H1 (cell line): ENCODE measurements at regions not wholly inside any gene's neighbourhood (a gene's known extent, or its start where the extent isn't known, plus 50 kb on each side); places are given as distances from the start of the nearest gene placed in this dataset.

Source experiments
- ATF2 ChIP-seq: IDR thresholded peaks from 2 replicates; pipeline ENCODE4 v1.6.1; 2012; ENCODE audit warnings: low read length, inconsistent platforms
- CREB1 ChIP-seq: IDR thresholded peaks from 2 replicates; pipeline ENCODE4 v1.6.1; 2012; ENCODE audit warnings: inconsistent platforms
- CTCF ChIP-seq, 3 experiments: IDR thresholded peaks; 1 replicate in 2 of 3; 2 replicates in 1 of 3; pipeline versions ENCODE4 v1.5.1 to v1.6.1; 2011; ENCODE audit warnings: low read length in 3 of 3, mild to moderate bottlenecking in 3 of 3, inconsistent platforms in 2 of 3, low read depth in 1 of 3, moderate library complexity in 1 of 3; ENCODE audit not compliant: insufficient read depth in 1 of 3; ENCODE audit errors: control extremely low read depth in 1 of 3
- EP300 ChIP-seq, 2 experiments: IDR thresholded peaks; 1 replicate in 1 of 2; 2 replicates in 1 of 2; pipeline ENCODE4 v1.6.1; 2011 to 2012; ENCODE audit warnings: low read depth in 2 of 2, low read length in 2 of 2, mild to moderate bottlenecking in 2 of 2, borderline replicate concordance in 1 of 2, inconsistent platforms in 1 of 2, moderate library complexity in 1 of 2
- EZH2 ChIP-seq: fragments of 200-600 bp; sonication (generic); IDR thresholded peaks from 2 replicates; pipeline ENCODE4 v1.7.1; 2012; ENCODE audit warnings: low read depth, mild to moderate bottlenecking, moderate library complexity, low read length, inconsistent platforms; ENCODE audit not compliant: severe bottlenecking
- JUN ChIP-seq: IDR thresholded peaks from 2 replicates; pipeline ENCODE4 v1.6.1; 2011; ENCODE audit warnings: low read depth, mild to moderate bottlenecking, improper control_type of control experiment, low read length
- MAFK ChIP-seq: IDR thresholded peaks from 2 replicates; pipeline ENCODE4 v1.6.1; 2012; ENCODE audit warnings: low read depth, mild to moderate bottlenecking, improper control_type of control experiment, low read length
- RAD21 ChIP-seq, 2 experiments: IDR thresholded peaks in 1 of 2; conservative IDR thresholded peaks in 1 of 2; 2 replicates each; pipeline ENCODE4 v1.6.1; 2011; ENCODE audit warnings: low read depth in 2 of 2, low read length in 2 of 2, improper control_type of control experiment in 1 of 2, inconsistent platforms in 1 of 2, mild to moderate bottlenecking in 1 of 2, moderate library complexity in 1 of 2
- RNF2 ChIP-seq: fragments of 200-900, 300-1000 bp; sonication (generic); IDR thresholded peaks from 2 replicates; pipeline ENCODE4 v1.7.1; 2016; ENCODE audit warnings: borderline replicate concordance, low read depth, mild to moderate bottlenecking, antibody characterized with exemption, low read length; ENCODE audit not compliant: poor library complexity, severe bottlenecking; ENCODE audit errors: missing control alignments
- TF ChIP-seq, protein P1 (sequence below): IDR thresholded peaks from 2 replicates; pipeline ENCODE4 v1.6.1; 2012; ENCODE audit warnings: inconsistent platforms
- TF ChIP-seq, protein P2 (sequence below): IDR thresholded peaks from 2 replicates; pipeline ENCODE4 v1.6.1; 2011; ENCODE audit warnings: low read length, improper control_type of control experiment

- no peak for TF ChIP-seq EP300 (IDR thresholded peaks at IDR 0.05; ENCODE audit: borderline replicate concordance in 1 of 2, low read depth in 2 of 2, low read length in 2 of 2)
- TF ChIP-seq EZH2: no peak
- TF ChIP-seq, protein P1, sequence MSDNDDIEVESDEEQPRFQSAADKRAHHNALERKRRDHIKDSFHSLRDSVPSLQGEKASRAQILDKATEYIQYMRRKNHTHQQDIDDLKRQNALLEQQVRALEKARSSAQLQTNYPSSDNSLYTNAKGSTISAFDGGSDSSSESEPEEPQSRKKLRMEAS: no peak
- no peak for TF ChIP-seq CTCF (IDR thresholded peaks at IDR 0.05; ENCODE audit: control extremely low read depth in 1 of 3, insufficient read depth in 1 of 3, low read depth in 1 of 3, low read length in 3 of 3)
- TF ChIP-seq, protein P2, sequence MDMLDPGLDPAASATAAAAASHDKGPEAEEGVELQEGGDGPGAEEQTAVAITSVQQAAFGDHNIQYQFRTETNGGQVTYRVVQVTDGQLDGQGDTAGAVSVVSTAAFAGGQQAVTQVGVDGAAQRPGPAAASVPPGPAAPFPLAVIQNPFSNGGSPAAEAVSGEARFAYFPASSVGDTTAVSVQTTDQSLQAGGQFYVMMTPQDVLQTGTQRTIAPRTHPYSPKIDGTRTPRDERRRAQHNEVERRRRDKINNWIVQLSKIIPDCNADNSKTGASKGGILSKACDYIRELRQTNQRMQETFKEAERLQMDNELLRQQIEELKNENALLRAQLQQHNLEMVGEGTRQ: no peak
- TF ChIP-seq MAFK: no peak
- no peak for TF ChIP-seq RAD21 (IDR thresholded peaks at IDR 0.05 in 1 of 2, conservative IDR thresholded peaks at IDR 0.05 in 1 of 2; ENCODE audit: low read depth in 2 of 2, low read length in 2 of 2)
- no peak for TF ChIP-seq RNF2
- no peak for TF ChIP-seq ATF2
- TF ChIP-seq CREB1: no peak
- no peak for TF ChIP-seq JUN
Measured at GRCh38 chr7:109049366-109049765, 479.7 kb downstream of the DNAJB9 start.
